ENCODE measurements at regions not wholly inside any gene's neighbourhood (a gene's known extent, or its start where the extent isn't known, plus 50 kb on each side); places are given as distances from the start of the nearest gene placed in this dataset.

DNA sequence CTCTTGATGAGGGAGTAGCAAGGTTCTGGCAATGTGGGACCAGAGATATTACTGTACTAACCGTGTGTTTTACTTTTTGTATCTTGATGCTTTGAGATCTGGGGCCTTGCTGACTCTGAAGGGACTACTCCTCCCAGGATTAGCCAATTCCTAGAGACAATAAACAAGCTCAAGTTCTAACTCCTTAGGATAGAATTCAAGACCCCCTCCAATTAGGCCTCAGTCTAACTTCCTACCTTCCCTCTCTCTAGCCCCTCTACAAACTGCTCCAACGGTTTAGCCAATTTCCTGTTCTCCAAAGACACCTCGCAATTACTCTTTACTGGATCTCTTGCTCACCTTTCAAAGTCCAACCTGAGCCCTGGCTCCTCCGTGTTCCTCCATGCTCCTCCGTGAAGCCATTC, 158.7 kb upstream of the JARID2 start:
- Histone ChIP-seq H3K27ac (no peak overlapping the region), H3K9me3 (ENCODE audit: control insufficient read depth, low read length) (no peaks in the 10 kb centered on the region), H3K79me2 (no peaks in the 10 kb centered on the region), H2AFZ (no peak overlapping the region), H3K4me2 (ENCODE audit: low read length) (no peak overlapping the region), H3K4me3 (ENCODE audit: low read depth, low read length) (no peak overlapping the region), H3K4me1 (no peaks in the 10 kb centered on the region), H3K9ac (no peak overlapping the region), H3K36me3 (ENCODE audit: control insufficient read depth, insufficient read depth, low read length) (no peaks in the 10 kb centered on the region), H3K27me3 (ENCODE audit: control insufficient read depth, insufficient read depth, low read length) (no peaks in the 10 kb centered on the region)
- TF ChIP-seq, protein P1, sequence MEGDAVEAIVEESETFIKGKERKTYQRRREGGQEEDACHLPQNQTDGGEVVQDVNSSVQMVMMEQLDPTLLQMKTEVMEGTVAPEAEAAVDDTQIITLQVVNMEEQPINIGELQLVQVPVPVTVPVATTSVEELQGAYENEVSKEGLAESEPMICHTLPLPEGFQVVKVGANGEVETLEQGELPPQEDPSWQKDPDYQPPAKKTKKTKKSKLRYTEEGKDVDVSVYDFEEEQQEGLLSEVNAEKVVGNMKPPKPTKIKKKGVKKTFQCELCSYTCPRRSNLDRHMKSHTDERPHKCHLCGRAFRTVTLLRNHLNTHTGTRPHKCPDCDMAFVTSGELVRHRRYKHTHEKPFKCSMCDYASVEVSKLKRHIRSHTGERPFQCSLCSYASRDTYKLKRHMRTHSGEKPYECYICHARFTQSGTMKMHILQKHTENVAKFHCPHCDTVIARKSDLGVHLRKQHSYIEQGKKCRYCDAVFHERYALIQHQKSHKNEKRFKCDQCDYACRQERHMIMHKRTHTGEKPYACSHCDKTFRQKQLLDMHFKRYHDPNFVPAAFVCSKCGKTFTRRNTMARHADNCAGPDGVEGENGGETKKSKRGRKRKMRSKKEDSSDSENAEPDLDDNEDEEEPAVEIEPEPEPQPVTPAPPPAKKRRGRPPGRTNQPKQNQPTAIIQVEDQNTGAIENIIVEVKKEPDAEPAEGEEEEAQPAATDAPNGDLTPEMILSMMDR (IDR thresholded peaks at IDR 0.05) = no peak

- H3K27ac ChIP-seq = no peak overlapping the region
- no peaks in the 10 kb centered on the region for H3K9me3 ChIP-seq (ENCODE audit: control insufficient read depth, low read length)
- no peaks in the 10 kb centered on the region for H3K79me2 ChIP-seq
- H3K4me1 ChIP-seq = no peaks in the 10 kb centered on the region
- H3K27me3 ChIP-seq (ENCODE audit: control insufficient read depth, insufficient read depth, low read length) = no peaks in the 10 kb centered on the region
- TF ChIP-seq, protein P1 (IDR thresholded peaks at IDR 0.05) = no peak
- no peak overlapping the region for H3K9ac ChIP-seq
- no peaks in the 10 kb centered on the region for H3K36me3 ChIP-seq (ENCODE audit: control insufficient read depth, insufficient read depth, low read length)
- no peak overlapping the region for H3K4me2 ChIP-seq (ENCODE audit: low read length)
- no peak overlapping the region for H2AFZ ChIP-seq
- H3K4me3 ChIP-seq (ENCODE audit: low read depth, low read length) = no peak overlapping the region
Observed at GRCh38 chr6:15088904-15089568, 156.8 kb upstream of the JARID2 start.

DNA sequence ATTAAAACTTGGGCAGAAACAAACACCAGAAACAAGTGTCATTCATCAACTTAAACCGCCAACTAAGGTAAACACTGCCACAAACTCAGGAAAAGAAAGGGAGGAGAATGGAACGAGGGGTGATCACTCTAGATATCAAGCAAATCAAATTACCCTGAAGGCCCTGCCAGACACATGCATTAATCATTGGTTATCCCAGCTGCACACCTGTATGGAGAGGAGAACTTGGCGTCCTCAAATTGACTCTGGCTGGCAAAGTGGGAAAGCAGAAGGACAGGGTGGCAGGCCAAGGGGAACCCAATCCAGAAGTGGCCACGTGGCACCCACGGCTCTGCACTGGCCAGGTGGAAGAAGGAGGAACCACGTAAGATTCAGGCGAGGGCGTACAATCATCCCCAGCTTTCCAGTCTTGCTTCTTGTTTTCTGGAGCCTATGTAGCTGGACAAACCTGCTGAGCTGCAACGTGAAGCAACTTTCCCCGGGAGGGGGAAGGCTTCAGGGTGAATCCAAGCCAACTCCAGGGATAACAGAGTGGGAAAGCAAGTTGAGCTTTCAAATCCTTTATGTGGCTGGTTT, 156.2 kb upstream of the JARID2 start:
- TF ChIP-seq, protein P1 (IDR thresholded peaks at IDR 0.05) = no peak
- Histone ChIP-seq H2AFZ (no peak overlapping the region), H3K27ac (no peak overlapping the region), H3K4me3 (ENCODE audit: low read depth, low read length) (no peak overlapping the region), H3K9ac (no peak overlapping the region), H3K36me3 (ENCODE audit: control insufficient read depth, insufficient read depth, low read length) (no peaks in the 10 kb centered on the region), H3K79me2 (no peaks in the 10 kb centered on the region), H3K4me1 (no peaks in the 10 kb centered on the region), H3K9me3 (ENCODE audit: control insufficient read depth, low read length) (no peaks in the 10 kb centered on the region), H3K4me2 (ENCODE audit: low read length) (no peak overlapping the region), H3K27me3 (ENCODE audit: control insufficient read depth, insufficient read depth, low read length) (no peaks in the 10 kb centered on the region)

DNA sequence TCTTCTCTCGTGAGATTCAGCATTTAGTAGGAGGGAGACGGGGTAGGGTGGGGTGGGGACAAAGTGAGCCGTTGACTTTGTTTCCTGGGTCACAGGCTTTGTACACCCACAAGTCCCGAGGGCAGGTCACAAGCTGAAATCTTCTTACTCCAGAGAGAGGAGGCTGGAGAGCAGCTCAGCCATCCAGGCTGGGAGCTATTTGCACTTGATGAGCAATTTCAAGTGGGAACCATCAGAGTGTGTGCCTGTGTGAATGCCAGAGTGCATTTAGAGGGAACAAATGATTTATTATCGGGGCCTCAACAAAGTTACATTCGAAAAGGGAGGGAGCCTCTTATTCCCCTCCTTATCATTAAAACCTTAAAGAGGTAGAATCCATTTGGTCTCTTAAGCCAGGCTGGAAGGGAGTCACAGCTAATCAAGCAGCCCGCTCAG, 155.7 kb upstream of the JARID2 start:
- Histone ChIP-seq H3K79me2 (no peaks in the 10 kb centered on the region), H3K9me3 (ENCODE audit: control insufficient read depth, low read length) (no peaks in the 10 kb centered on the region), H3K4me3 (ENCODE audit: low read depth, low read length) (no peak overlapping the region), H3K27me3 (ENCODE audit: control insufficient read depth, insufficient read depth, low read length) (no peaks in the 10 kb centered on the region), H3K4me2 (ENCODE audit: low read length) (no peak overlapping the region), H2AFZ (no peak overlapping the region), H3K9ac (no peak overlapping the region), H3K27ac (no peak overlapping the region), H3K4me1 (no peaks in the 10 kb centered on the region), H3K36me3 (ENCODE audit: control insufficient read depth, insufficient read depth, low read length) (no peaks in the 10 kb centered on the region)
- TF ChIP-seq, protein P1 (IDR thresholded peaks at IDR 0.05) = no peak

Data from parathyroid adenoma (tissue), 2 donors.